ENCODE measurements at regions not wholly inside any gene's neighbourhood (a gene's known extent, or its start where the extent isn't known, plus 50 kb on each side); places are given as distances from the start of the nearest gene placed in this dataset.

- TF ChIP-seq CTCF (IDR thresholded peaks at IDR 0.05; ENCODE audit: low read depth, low read length) = no peak
- H3K4me3 ChIP-seq (ENCODE audit: low read depth, low read length) = no peak overlapping the region
These were observed 58.4 kb downstream of the HMHB1 start for GRCh38 chr5:143870362-143870761.

GRCh38 chr5:143870871-143871632 is 59.1 kb downstream of the HMHB1 start:
- no peak overlapping the region for H3K4me3 ChIP-seq (ENCODE audit: low read depth, low read length)
- TF ChIP-seq CTCF (IDR thresholded peaks at IDR 0.05; ENCODE audit: low read depth, low read length) = no peak

DNA sequence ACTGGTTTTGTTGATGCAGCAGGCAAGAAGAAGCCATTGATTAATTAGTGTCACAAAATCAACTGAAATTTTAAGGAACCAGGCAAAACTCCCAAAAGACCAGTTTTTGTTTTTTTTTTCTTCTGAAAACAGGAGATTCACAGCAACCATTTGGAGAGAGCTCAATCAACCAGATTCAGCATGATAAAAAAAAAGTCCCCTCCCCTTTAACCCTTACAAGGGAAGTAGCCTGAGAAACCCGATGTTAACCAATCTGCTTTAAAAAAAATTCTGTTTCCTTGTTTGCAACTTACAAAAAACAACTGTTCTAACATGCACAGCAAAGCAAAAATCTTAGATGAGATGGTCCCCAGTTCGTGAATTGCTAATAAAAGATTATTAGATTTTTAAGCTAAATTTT is 59.7 kb downstream of the HMHB1 start:
- H3K4me3 ChIP-seq (ENCODE audit: low read depth, low read length) = no peak overlapping the region
- no peak for TF ChIP-seq CTCF (IDR thresholded peaks at IDR 0.05; ENCODE audit: low read depth, low read length)

GRCh38 chr5:143874312-143874711 is 62.4 kb downstream of the HMHB1 start:
- no peak for TF ChIP-seq CTCF (IDR thresholded peaks at IDR 0.05; ENCODE audit: low read depth, low read length)
- H3K4me3 ChIP-seq (ENCODE audit: low read depth, low read length) = no peak overlapping the region

DNA sequence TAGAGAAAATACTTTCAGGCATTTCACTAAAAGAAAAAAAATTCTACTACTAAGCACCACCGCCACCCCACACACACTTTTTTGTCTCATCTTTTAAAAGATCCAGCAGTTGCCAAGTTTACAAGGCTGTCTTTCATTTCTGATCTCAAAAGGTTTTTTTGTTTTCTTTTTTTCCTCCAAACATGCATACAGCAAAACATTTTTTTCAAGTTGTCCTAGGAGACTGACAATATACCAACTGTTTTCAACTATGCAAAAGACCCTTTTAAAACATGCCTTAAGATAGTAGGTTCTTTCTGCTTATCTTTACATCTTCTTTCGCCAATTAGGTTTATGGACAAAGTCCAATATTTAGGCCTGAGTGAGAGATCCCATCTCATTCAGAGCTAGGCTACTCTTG is 65.2 kb downstream of the HMHB1 start:
- TF ChIP-seq CTCF (IDR thresholded peaks at IDR 0.05; ENCODE audit: low read depth, low read length) = no peak
- no peak overlapping the region for H3K4me3 ChIP-seq (ENCODE audit: low read depth, low read length)

DNA sequence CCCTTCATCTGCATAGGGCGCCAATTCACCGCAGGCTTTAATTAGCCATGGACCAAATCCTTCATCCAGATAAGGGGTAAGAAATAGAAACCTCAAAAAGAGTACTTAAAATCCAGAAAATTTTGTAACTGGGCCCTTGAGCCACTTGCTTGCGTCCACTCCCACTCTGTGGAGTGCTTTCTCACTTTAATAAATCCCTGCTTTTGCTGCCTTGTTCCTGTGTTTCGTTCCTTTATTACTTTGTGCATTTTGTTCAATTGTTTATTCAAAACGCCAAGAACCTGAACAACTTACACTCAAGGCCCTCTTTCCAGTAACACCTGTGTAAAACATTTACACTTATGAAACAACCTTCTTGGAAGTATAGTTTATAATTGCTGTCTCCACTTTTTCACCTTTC is 66.5 kb downstream of the HMHB1 start:
- TF ChIP-seq CTCF (IDR thresholded peaks at IDR 0.05; ENCODE audit: low read depth, low read length) = no peak
- no peak overlapping the region for H3K4me3 ChIP-seq (ENCODE audit: low read depth, low read length)

DNA sequence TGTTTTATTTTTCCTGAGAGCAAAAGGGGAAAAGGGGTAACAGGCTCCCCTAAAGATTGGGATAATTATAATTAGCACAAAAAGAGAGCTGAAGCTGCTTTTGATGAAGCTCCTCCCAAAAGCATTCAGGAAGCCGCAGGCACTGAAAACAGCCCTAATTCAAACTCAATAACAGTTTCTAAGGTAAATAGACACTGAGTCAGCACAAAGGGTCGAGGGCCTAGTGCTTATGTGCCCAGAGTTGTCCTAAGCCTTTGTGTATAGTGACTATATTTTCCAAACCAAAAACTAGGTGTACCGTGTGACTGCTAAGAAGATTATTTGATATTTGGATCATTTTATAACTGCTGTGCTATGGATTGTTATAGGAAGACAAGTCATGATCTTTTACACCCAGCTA is 67.7 kb downstream of the HMHB1 start:
- H3K4me3 ChIP-seq (ENCODE audit: low read depth, low read length) = no peak overlapping the region
- no peak for TF ChIP-seq CTCF (IDR thresholded peaks at IDR 0.05; ENCODE audit: low read depth, low read length)
